CD4-positive, alpha-beta T cell (primary cell): ENCODE measurements at regions not wholly inside any gene's neighbourhood (a gene's known extent, or its start where the extent isn't known, plus 50 kb on each side); places are given as distances from the start of the nearest gene placed in this dataset.

Experiments
- ATAC-seq: fragments of 200-7000 bp; cut with Tn5 transposase; one replicate; pipeline ENCODE4 v1.10.0; 2022; ENCODE audit warnings: mild to moderate bottlenecking; ENCODE audit not compliant: poor library complexity
- CTCF ChIA-PET: fragments of 350-600 bp; sonication (Branson Sonifier 250); formaldehyde crosslinking; loops from one replicate; lab custom pipeline; 2021; ENCODE audit warnings: antibody characterized with exemption, inconsistent platforms; lab: Charles Lee
- POLR2A ChIA-PET: fragments of 350-600 bp; sonication (Branson Sonifier 250); formaldehyde crosslinking; loops from one replicate; lab custom pipeline; 2021; ENCODE audit warnings: antibody characterized with exemption, inconsistent platforms; lab: Charles Lee
- DNase-seq, 14 experiments: peaks; one replicate each; pipeline ENCODE4 v3.0.0-alpha.2; 2013 to 2020; ENCODE audit warnings: mixed read lengths in 2 of 14
- H3K27ac ChIP-seq, 2 donors: one replicate each; pipeline versions ENCODE4 v1.5.1 to v1.7.0; 2013; ENCODE audit warnings: low read length in 2 of 2, low read depth in 1 of 2, mild to moderate bottlenecking in 1 of 2
- H3K27me3 ChIP-seq, 2 experiments: 1 replicate in 1 of 2; 2 replicates in 1 of 2; pipeline versions ENCODE4 v1.6.1 to v1.7.0; 2013; ENCODE audit warnings: low read length in 2 of 2, control low read depth in 1 of 2, mild to moderate bottlenecking in 1 of 2, moderate library complexity in 1 of 2; ENCODE audit not compliant: insufficient read depth in 2 of 2, control insufficient read depth in 1 of 2
- H3K36me3 ChIP-seq: one replicate; pipeline ENCODE4 v1.6.1; 2013; ENCODE audit warnings: low read length, control low read depth; ENCODE audit not compliant: insufficient read depth
- H3K4me1 ChIP-seq: one replicate; pipeline ENCODE4 v1.6.1; 2013; ENCODE audit warnings: low read length, control low read depth; ENCODE audit not compliant: insufficient read depth
- H3K4me3 ChIP-seq: one replicate; pipeline ENCODE4 v1.5.1; 2013; ENCODE audit warnings: mild to moderate bottlenecking, low read length, moderate library complexity
- H3K9me3 ChIP-seq, 2 experiments: 1 replicate in 1 of 2; 2 replicates in 1 of 2; pipeline versions ENCODE4 v1.6.1 to v1.7.0; 2013; ENCODE audit warnings: low read length in 2 of 2, mild to moderate bottlenecking in 2 of 2, control low read depth in 1 of 2, moderate library complexity in 1 of 2; ENCODE audit not compliant: control insufficient read depth in 1 of 2, insufficient read depth in 1 of 2
- H3K27ac Mint-ChIP-seq: one replicate; pipeline ENCODE4 v1.8.0; 2020; ENCODE audit warnings: mixed read lengths
- H3K27me3 Mint-ChIP-seq: one replicate; pipeline ENCODE4 v1.8.0; 2021; ENCODE audit warnings: mixed read lengths
- H3K36me3 Mint-ChIP-seq: one replicate; pipeline ENCODE4 v1.8.0; 2021; ENCODE audit warnings: low read depth, mixed read lengths
- H3K4me1 Mint-ChIP-seq: one replicate; pipeline ENCODE4 v1.8.0; 2021; ENCODE audit warnings: low read depth, mixed read lengths
- H3K4me3 Mint-ChIP-seq: one replicate; pipeline ENCODE4 v1.8.0; 2020; ENCODE audit warnings: mild to moderate bottlenecking, mixed read lengths
- H3K9me3 Mint-ChIP-seq: one replicate; pipeline ENCODE4 v1.8.0; 2020; ENCODE audit warnings: mixed read lengths
- intact Hi-C, 2 experiments: fragments of 100-400 bp; cut with DNase I in 1 of 2; cut with micrococcal nuclease in 1 of 2; formaldehyde crosslinking; loops; one replicate each; pipeline versions ENCODE4 v1.15.1 to v1.9.0; 2023 to 2025; cut with DNase I, micrococcal nuclease
- TF ChIP-seq, protein P1 (sequence below): fragments of 200-600 bp; IDR thresholded peaks from one replicate; pipeline ENCODE4 v1.8.0; 2022; ENCODE audit warnings: antibody characterized with exemption, mild to moderate bottlenecking

GRCh38 chr3:63768888-63769287 lies 50.2 kb upstream of the C3orf49 start:
- no peak overlapping the region for H3K4me3 Mint-ChIP-seq
- H3K4me1 Mint-ChIP-seq: no peaks in the 10 kb centered on the region
- ChIA-PET CTCF (no interaction called here), POLR2A (no interaction called here)
- H3K36me3 Mint-ChIP-seq: no peaks in the 10 kb centered on the region
- H3K9me3 Mint-ChIP-seq: peaks cover 5% of the 10 kb centered on the region
- H3K4me3 ChIP-seq: no peak overlapping the region
- H3K27ac ChIP-seq: no peak overlapping the region
- intact Hi-C loops: no loop called here
- ATAC-seq (no peak), DNase-seq (no peak)
- no peak overlapping the region for H3K27ac Mint-ChIP-seq
- H3K4me1 ChIP-seq: no peaks in the 10 kb centered on the region
- H3K27me3 Mint-ChIP-seq: peaks cover 20% of the 10 kb centered on the region
- H3K36me3 ChIP-seq: no peaks in the 10 kb centered on the region
- H3K27me3 ChIP-seq: no peaks in the 10 kb centered on the region
- no peaks in the 10 kb centered on the region for H3K9me3 ChIP-seq
- TF ChIP-seq, protein P1, sequence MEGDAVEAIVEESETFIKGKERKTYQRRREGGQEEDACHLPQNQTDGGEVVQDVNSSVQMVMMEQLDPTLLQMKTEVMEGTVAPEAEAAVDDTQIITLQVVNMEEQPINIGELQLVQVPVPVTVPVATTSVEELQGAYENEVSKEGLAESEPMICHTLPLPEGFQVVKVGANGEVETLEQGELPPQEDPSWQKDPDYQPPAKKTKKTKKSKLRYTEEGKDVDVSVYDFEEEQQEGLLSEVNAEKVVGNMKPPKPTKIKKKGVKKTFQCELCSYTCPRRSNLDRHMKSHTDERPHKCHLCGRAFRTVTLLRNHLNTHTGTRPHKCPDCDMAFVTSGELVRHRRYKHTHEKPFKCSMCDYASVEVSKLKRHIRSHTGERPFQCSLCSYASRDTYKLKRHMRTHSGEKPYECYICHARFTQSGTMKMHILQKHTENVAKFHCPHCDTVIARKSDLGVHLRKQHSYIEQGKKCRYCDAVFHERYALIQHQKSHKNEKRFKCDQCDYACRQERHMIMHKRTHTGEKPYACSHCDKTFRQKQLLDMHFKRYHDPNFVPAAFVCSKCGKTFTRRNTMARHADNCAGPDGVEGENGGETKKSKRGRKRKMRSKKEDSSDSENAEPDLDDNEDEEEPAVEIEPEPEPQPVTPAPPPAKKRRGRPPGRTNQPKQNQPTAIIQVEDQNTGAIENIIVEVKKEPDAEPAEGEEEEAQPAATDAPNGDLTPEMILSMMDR: no peak
